Osteoblast (primary cell): ENCODE measurements at regions not wholly inside any gene's neighbourhood (a gene's known extent, or its start where the extent isn't known, plus 50 kb on each side); places are given as distances from the start of the nearest gene placed in this dataset.

ENCODE experiments used
- DNase-seq: peaks from one replicate; pipeline ENCODE4 v3.0.0; 2011; ENCODE audit warnings: low spot score, mixed read lengths; ENCODE audit not compliant: insufficient read length; ENCODE audit errors: missing footprints
- H2AFZ ChIP-seq: 2 replicates; pipeline ENCODE4 v1.6.0; 2011; ENCODE audit warnings: mild to moderate bottlenecking, low read length
- H3K27ac ChIP-seq: 2 replicates; pipeline ENCODE4 v1.5.1; 2011; ENCODE audit warnings: mild to moderate bottlenecking, low read depth, low read length, moderate library complexity
- H3K27me3 ChIP-seq: 2 replicates; pipeline ENCODE4 v1.6.0; 2012; ENCODE audit warnings: mild to moderate bottlenecking, control low read depth, inconsistent platforms, low read length, moderate library complexity; ENCODE audit not compliant: insufficient read depth
- H3K36me3 ChIP-seq: 2 replicates; pipeline ENCODE4 v1.5.1; 2011; ENCODE audit warnings: mild to moderate bottlenecking, low read length, control low read depth, moderate library complexity; ENCODE audit not compliant: insufficient read depth
- H3K4me1 ChIP-seq: 2 replicates; pipeline ENCODE4 v1.5.1; 2011; ENCODE audit warnings: mild to moderate bottlenecking, low read length, control low read depth, moderate library complexity; ENCODE audit not compliant: insufficient read depth
- H3K4me2 ChIP-seq: 2 replicates; pipeline ENCODE4 v1.6.0; 2011; ENCODE audit warnings: mild to moderate bottlenecking, low read length; ENCODE audit not compliant: insufficient read depth
- H3K4me3 ChIP-seq: fragments of 200-600 bp; sonication (generic); 3 replicates; pipeline ENCODE4 v1.5.1; 2012; ENCODE audit warnings: mild to moderate bottlenecking, low read length, inconsistent platforms; ENCODE audit not compliant: insufficient read depth
- H3K79me2 ChIP-seq: 2 replicates; pipeline ENCODE4 v1.6.0; 2012; ENCODE audit warnings: mild to moderate bottlenecking, low read length, control low read depth, inconsistent platforms; ENCODE audit not compliant: insufficient read depth
- H3K9me3 ChIP-seq: 2 replicates; pipeline ENCODE4 v1.5.1; 2011; ENCODE audit warnings: low read depth, low read length, control low read depth
- H4K20me1 ChIP-seq: 2 replicates; pipeline ENCODE4 v1.6.0; 2012; ENCODE audit warnings: mild to moderate bottlenecking, low read length, control low read depth; ENCODE audit not compliant: insufficient read depth
- CTCF ChIP-seq: IDR thresholded peaks from 2 replicates; pipeline ENCODE4 v1.5.1; 2011; ENCODE audit warnings: mild to moderate bottlenecking, low read depth, low read length, moderate library complexity; ENCODE audit errors: extremely low read depth

DNA sequence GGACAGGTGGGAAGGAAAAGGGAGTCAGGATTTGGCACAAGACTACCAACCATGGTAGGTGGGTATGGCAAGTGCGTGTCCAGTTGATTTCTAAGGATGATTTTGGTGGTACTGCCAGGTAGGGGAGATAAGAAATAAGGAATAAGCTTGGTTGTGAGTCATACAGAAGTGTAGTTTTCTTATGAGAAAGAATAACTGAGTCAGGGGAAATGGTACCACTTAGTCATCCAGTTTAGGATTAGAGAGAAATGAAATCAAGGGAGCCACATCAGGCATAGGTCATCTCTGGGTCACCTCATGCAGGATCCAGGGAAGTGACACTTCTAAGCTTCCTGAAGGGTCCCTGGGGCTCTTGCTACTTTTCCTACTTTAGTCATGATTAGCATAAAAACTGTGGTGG, 107.1 kb upstream of the C1GALT1C1 start:
- H3K4me3 ChIP-seq: no peak overlapping the region
- DNase-seq: peak; percentile 75
- H2AFZ ChIP-seq: no peak overlapping the region
- no peaks in the 10 kb centered on the region for H3K27me3 ChIP-seq
- H3K4me1 ChIP-seq: peaks cover 26% of the 10 kb centered on the region
- no peak overlapping the region for H3K4me2 ChIP-seq
- no peaks in the 10 kb centered on the region for H3K9me3 ChIP-seq
- no peak for TF ChIP-seq CTCF
- H3K27ac ChIP-seq: peak overlapping the region; percentile 90
- H3K36me3 ChIP-seq: no peaks in the 10 kb centered on the region
- no peaks in the 10 kb centered on the region for H4K20me1 ChIP-seq
- no peaks in the 10 kb centered on the region for H3K79me2 ChIP-seq

GRCh38 chrX:120735966-120736365, 106.1 kb upstream of the C1GALT1C1 start:
- Histone ChIP-seq H3K4me1 (peaks cover 26% of the 10 kb centered on the region), H3K9me3 (no peaks in the 10 kb centered on the region), H3K4me3 (no peak overlapping the region), H3K36me3 (no peaks in the 10 kb centered on the region), H4K20me1 (no peaks in the 10 kb centered on the region), H3K4me2 (no peak overlapping the region), H3K27me3 (no peaks in the 10 kb centered on the region), H2AFZ (no peak overlapping the region), H3K79me2 (no peaks in the 10 kb centered on the region), H3K27ac (peak overlapping the region; percentile 90)
- no peak for TF ChIP-seq CTCF
- no peak for DNase-seq

DNA sequence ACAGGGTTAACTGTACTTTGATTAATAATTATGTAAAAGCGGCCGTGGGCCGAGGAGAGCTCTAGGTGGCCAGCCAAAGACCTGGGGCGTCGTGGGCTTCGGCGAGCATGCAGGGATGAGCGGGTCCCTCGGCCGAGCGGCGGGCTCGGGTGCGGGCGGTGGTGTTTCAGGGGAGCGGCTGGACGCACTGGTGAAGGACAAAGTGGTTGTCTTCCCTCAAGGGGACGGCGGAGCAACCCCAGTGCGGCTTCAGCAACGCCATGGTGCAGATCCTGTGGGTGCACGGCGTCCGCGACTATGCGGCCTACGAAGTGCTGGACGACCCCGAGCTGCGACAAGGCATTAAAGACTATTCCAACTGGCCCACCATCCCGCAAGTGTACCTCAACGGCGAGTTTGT, 103.0 kb upstream of the C1GALT1C1 start:
- Histone ChIP-seq H3K79me2 (no peaks in the 10 kb centered on the region), H3K36me3 (no peaks in the 10 kb centered on the region), H3K4me1 (peaks cover 26% of the 10 kb centered on the region), H3K4me3 (no peak overlapping the region), H3K9me3 (no peaks in the 10 kb centered on the region), H4K20me1 (no peaks in the 10 kb centered on the region), H3K27ac (peak overlapping the region; percentile 18), H2AFZ (no peak overlapping the region), H3K27me3 (no peaks in the 10 kb centered on the region), H3K4me2 (no peak overlapping the region)
- TF ChIP-seq CTCF: no peak
- DNase-seq: no peak

- H3K27ac ChIP-seq: peak overlapping the region; percentile 18
Measured at GRCh38 chrX:120732461-120732860, 102.6 kb upstream of the C1GALT1C1 start.

More at GRCh38 chrX:120732461-120732860, 102.6 kb upstream of the C1GALT1C1 start:
- Histone ChIP-seq H3K9me3 (no peaks in the 10 kb centered on the region), H3K27me3 (no peaks in the 10 kb centered on the region), H3K79me2 (no peaks in the 10 kb centered on the region), H4K20me1 (no peaks in the 10 kb centered on the region), H3K4me1 (peaks cover 22% of the 10 kb centered on the region), H3K36me3 (no peaks in the 10 kb centered on the region), H3K4me2 (no peak overlapping the region), H3K4me3 (no peak overlapping the region), H2AFZ (no peak overlapping the region)
- TF ChIP-seq CTCF: no peak
- no peak for DNase-seq
